ENCODE measurements at regions not wholly inside any gene's neighbourhood (a gene's known extent, or its start where the extent isn't known, plus 50 kb on each side); places are given as distances from the start of the nearest gene placed in this dataset.

DNA sequence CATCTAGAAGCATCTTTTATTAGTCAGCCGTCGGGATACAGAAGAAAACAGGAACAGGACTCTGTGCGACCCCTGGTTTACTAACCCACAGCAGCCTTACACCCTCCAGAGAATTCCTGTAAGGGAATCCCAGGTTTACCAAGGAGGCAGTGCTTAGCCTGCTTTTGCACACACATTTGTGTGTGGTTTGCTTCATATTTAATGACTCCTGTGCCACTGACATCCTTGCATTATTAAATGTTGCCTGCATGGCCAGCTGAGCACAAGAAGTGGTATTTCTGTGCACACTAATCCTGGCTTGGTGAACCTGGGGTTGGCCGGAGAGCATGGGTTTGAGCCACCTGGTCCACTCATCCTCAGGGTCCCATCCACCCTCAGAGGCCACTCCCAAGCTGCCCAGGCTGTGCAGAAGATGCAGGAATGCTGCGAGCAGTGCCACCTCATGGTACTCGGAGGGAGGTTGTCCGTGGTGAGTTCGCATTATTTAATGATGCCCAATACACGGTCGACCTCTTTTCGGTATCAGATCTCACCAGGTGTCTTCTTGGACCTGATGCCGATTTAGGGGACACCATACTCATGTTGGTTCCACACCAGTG lies 152.4 kb upstream of the RTL1 start:
- H3K36me3 ChIP-seq (ENCODE audit: insufficient read depth, low read length): peaks cover 18% of the 10 kb centered on the region
- no peak overlapping the region for H3K27ac ChIP-seq
- no peak for DNase-seq (ENCODE audit: low read depth, low spot score)
- TF ChIP-seq FOXP2 (optimal IDR thresholded peaks at IDR 0.05; ENCODE audit: control extremely low read depth, extremely low read length, insufficient read depth) (no peak), EZH2 (IDR thresholded peaks at IDR 0.05) (no peak)
- no peak overlapping the region for H3K9ac ChIP-seq (ENCODE audit: insufficient read length)
- no peak overlapping the region for H3K4me3 ChIP-seq
- H3K9me3 ChIP-seq (ENCODE audit: low read depth, low read length): no peaks in the 10 kb centered on the region

DNA sequence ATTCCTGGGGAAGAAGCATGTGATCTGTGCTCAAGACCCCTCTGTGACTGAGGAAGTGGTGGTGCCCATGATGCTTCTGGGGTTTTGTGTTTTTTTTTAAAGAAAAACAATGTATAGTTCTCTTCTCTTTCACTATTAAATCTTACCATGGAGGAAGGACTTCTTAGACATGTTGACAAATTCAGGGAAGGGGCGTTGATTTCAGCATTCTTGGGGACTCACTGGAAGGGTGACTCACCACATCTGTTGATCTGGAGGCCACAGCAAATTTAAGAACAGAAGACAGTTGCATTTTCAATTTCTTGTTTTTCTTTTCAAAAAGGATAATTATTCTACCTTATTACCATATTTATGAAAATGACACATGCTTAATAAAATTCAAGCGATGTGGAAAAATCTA lies 152.9 kb upstream of the RTL1 start:
- TF ChIP-seq EZH2 (IDR thresholded peaks at IDR 0.05) (no peak), POLR2AphosphoS5 (IDR thresholded peaks at IDR 0.05; ENCODE audit: borderline replicate concordance, low read depth, low read length) (no peak), FOXP2 (optimal IDR thresholded peaks at IDR 0.05; ENCODE audit: control extremely low read depth, extremely low read length, insufficient read depth) (no peak)
- no peak overlapping the region for H3K27ac ChIP-seq
- no peak for DNase-seq (ENCODE audit: low read depth, low spot score)
- peaks cover 18% of the 10 kb centered on the region for H3K36me3 ChIP-seq (ENCODE audit: insufficient read depth, low read length)
- no peaks in the 10 kb centered on the region for H3K9me3 ChIP-seq (ENCODE audit: low read depth, low read length)
- no peak overlapping the region for H3K9ac ChIP-seq (ENCODE audit: insufficient read length)
- no peak overlapping the region for H3K4me3 ChIP-seq

DNA sequence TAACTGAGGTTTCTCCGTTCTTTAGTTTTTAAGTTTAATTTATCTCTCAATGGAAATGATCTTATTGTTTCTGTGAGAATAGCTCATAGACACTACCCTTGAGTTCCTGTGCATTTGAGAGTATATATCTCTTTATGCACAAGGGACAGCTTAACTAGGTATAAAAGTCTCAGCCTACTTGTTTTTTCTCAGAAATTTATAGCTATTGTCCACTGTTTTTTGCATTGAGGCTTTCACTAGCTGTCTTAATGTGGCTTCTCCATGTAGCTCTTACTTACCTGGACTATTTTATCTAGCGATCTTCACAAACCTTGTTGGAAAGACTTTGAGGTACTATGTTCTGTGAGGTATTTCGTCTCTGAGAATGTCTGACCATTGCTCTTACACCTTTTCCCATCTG lies 153.9 kb upstream of the RTL1 start:
- Histone ChIP-seq H3K4me3 (no peak overlapping the region), H3K9me3 (ENCODE audit: low read depth, low read length) (no peaks in the 10 kb centered on the region), H3K36me3 (ENCODE audit: insufficient read depth, low read length) (peaks cover 18% of the 10 kb centered on the region), H3K9ac (ENCODE audit: insufficient read length) (no peak overlapping the region), H3K27ac (no peak overlapping the region)
- no peak for DNase-seq (ENCODE audit: low read depth, low spot score)
- TF ChIP-seq EZH2 (IDR thresholded peaks at IDR 0.05): no peak

DNA sequence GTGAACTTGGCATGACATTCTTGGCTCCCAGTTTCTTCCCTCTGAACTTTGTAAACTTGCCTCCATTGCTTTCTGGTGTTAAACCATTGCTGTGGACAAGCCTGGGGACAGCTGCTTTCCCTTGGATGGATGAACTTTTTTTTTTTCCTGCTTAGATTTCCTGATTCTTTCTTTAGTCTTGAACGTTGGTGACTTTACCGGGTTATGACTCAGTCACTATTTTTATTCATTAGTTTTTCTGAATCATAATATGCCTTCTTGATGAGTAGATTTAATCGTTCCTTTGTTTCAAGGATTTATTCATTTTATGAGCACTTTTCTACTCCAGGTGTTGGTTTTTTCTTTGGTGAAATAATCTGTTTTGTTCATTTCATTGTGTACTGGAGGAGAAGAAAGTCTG lies 155.0 kb upstream of the RTL1 start:
- no peak for DNase-seq (ENCODE audit: low read depth, low spot score)
- no peak overlapping the region for H3K27ac ChIP-seq
- H3K4me3 ChIP-seq: no peak overlapping the region
- no peak overlapping the region for H3K9ac ChIP-seq (ENCODE audit: insufficient read length)
- H3K9me3 ChIP-seq (ENCODE audit: low read depth, low read length): no peaks in the 10 kb centered on the region
- peaks cover 18% of the 10 kb centered on the region for H3K36me3 ChIP-seq (ENCODE audit: insufficient read depth, low read length)
- no peak for TF ChIP-seq POLR2AphosphoS5 (IDR thresholded peaks at IDR 0.05; ENCODE audit: borderline replicate concordance, low read depth, low read length)
- no peak for TF ChIP-seq FOXP2 (optimal IDR thresholded peaks at IDR 0.05; ENCODE audit: control extremely low read depth, extremely low read length, insufficient read depth)
- no peak for TF ChIP-seq EZH2 (IDR thresholded peaks at IDR 0.05)

GRCh38 chr14:101060171-101060601 lies 156.7 kb upstream of the RTL1 start:
- DNase-seq (ENCODE audit: low read depth, low spot score): no peak
- Histone ChIP-seq H3K4me3 (no peak overlapping the region), H3K9me3 (ENCODE audit: low read depth, low read length) (no peaks in the 10 kb centered on the region), H3K9ac (ENCODE audit: insufficient read length) (no peak overlapping the region), H3K36me3 (ENCODE audit: insufficient read depth, low read length) (peaks cover 18% of the 10 kb centered on the region), H3K27ac (no peak overlapping the region)
- TF ChIP-seq EZH2 (IDR thresholded peaks at IDR 0.05): no peak
- no peak for TF ChIP-seq FOXP2 (optimal IDR thresholded peaks at IDR 0.05; ENCODE audit: control extremely low read depth, extremely low read length, insufficient read depth)
- no peak for TF ChIP-seq POLR2AphosphoS5 (IDR thresholded peaks at IDR 0.05; ENCODE audit: borderline replicate concordance, low read depth, low read length)

DNA sequence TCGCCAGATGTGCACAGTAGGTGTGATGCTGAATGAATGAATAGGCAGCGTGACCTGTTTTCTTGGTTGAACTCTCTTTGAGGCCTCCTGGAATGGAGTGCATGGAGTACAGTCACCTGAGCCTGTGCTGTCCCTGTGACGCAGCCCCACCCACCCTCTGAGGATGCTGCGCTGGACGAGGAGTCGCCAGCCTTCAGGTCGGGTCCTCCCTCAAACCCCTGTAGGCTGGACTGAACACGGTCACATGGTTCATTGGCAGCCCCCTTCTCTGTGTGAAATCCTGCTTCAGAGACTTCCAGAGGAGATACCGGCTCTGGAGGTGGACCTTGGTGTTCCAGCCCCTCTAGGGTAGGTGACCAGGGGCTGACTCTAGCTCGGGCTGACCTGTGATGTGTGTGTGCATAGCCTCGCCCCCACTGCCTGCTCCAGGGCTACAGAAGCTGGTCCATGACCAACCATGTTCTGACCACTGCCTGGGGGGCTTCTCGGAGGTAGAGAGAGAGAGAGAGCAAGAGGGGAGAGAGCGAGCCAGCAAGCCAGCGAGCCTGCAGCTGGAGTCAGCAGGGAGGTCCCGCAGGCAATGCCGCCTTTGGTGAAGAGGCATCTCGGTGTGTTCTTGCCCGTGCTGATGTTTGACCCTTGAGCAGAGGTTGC lies 158.0 kb upstream of the RTL1 start:
- TF ChIP-seq EZH2 (IDR thresholded peaks at IDR 0.05) (no peak), FOXP2 (optimal IDR thresholded peaks at IDR 0.05; ENCODE audit: control extremely low read depth, extremely low read length, insufficient read depth) (no peak), POLR2AphosphoS5 (IDR thresholded peaks at IDR 0.05; ENCODE audit: borderline replicate concordance, low read depth, low read length) (no peak)
- H3K9ac ChIP-seq (ENCODE audit: insufficient read length): no peak overlapping the region
- no peaks in the 10 kb centered on the region for H3K9me3 ChIP-seq (ENCODE audit: low read depth, low read length)
- DNase-seq (ENCODE audit: low read depth, low spot score): no peak
- no peak overlapping the region for H3K27ac ChIP-seq
- no peak overlapping the region for H3K4me3 ChIP-seq
- peaks cover 10% of the 10 kb centered on the region for H3K36me3 ChIP-seq (ENCODE audit: insufficient read depth, low read length)

DNA sequence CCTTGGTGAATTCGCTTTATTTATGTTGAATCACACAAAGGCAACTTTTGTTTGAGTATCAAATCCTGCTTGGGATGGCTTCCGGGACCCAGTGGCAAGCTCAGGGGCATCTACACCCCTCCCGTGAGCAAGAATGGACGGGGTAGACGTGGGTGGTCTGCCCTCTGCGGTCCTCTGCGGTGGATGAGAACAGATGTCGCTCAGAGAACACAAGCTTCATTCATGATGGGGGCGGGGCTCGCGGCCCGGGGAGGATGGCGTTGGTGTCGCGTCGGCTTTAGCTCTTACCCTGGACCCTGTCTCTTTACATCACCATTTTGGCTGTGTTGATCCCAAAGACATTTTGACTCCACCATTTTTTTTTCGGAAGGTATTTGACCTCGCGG lies 158.5 kb upstream of the RTL1 start:
- peaks cover 5% of the 10 kb centered on the region; the same call in 1 of the 2 replicates for H3K36me3 ChIP-seq (ENCODE audit: insufficient read depth, low read length)
- no peak overlapping the region for H3K9ac ChIP-seq (ENCODE audit: insufficient read length)
- DNase-seq (ENCODE audit: low read depth, low spot score): no peak
- H3K4me3 ChIP-seq: no peak overlapping the region
- H3K9me3 ChIP-seq (ENCODE audit: low read depth, low read length): no peaks in the 10 kb centered on the region
- TF ChIP-seq POLR2AphosphoS5 (IDR thresholded peaks at IDR 0.05; ENCODE audit: borderline replicate concordance, low read depth, low read length) (no peak), FOXP2 (optimal IDR thresholded peaks at IDR 0.05; ENCODE audit: control extremely low read depth, extremely low read length, insufficient read depth) (no peak), EZH2 (IDR thresholded peaks at IDR 0.05) (no peak)
- no peak overlapping the region for H3K27ac ChIP-seq

GRCh38 chr14:101062601-101063000 lies 159.1 kb upstream of the RTL1 start:
- no peak for TF ChIP-seq EZH2 (IDR thresholded peaks at IDR 0.05)
- Histone ChIP-seq H3K27ac (no peak overlapping the region), H3K36me3 (ENCODE audit: insufficient read depth, low read length) (peaks cover under 1% of the 10 kb centered on the region; the same call in 1 of the 2 replicates), H3K9ac (ENCODE audit: insufficient read length) (no peak overlapping the region), H3K9me3 (ENCODE audit: low read depth, low read length) (no peaks in the 10 kb centered on the region), H3K4me3 (no peak overlapping the region)
- DNase-seq (ENCODE audit: low read depth, low spot score): no peak

- no peak for DNase-seq (ENCODE audit: low read depth, low spot score)
- Histone ChIP-seq H3K9ac (ENCODE audit: insufficient read length) (no peak overlapping the region), H3K36me3 (ENCODE audit: insufficient read depth, low read length) (no peaks in the 10 kb centered on the region; the same call in 1 of the 2 replicates), H3K9me3 (ENCODE audit: low read depth, low read length) (no peaks in the 10 kb centered on the region), H3K27ac (no peak overlapping the region), H3K4me3 (no peak overlapping the region)
- TF ChIP-seq EZH2 (IDR thresholded peaks at IDR 0.05) (no peak), POLR2AphosphoS5 (IDR thresholded peaks at IDR 0.05; ENCODE audit: borderline replicate concordance, low read depth, low read length) (no peak), FOXP2 (optimal IDR thresholded peaks at IDR 0.05; ENCODE audit: control extremely low read depth, extremely low read length, insufficient read depth) (no peak)
Observed at GRCh38 chr14:101063121-101063520, 159.6 kb upstream of the RTL1 start.

Measured in SK-N-MC (cell line).